HG03378 (cell line): ENCODE measurements at regions not wholly inside any gene's neighbourhood (a gene's known extent, or its start where the extent isn't known, plus 50 kb on each side); places are given as distances from the start of the nearest gene placed in this dataset.
A peak's percentile ranks its signal among the peaks of the same experiment; 100 is the strongest.

Source experiments
- ATAC-seq: cut with Tn5 transposase; IDR thresholded peaks from one replicate; pipeline ENCODE4 v1.9.1; 2021; ENCODE audit warnings: mild to moderate bottlenecking, moderate library complexity; ENCODE audit not compliant: unreplicated experiment

DNA sequence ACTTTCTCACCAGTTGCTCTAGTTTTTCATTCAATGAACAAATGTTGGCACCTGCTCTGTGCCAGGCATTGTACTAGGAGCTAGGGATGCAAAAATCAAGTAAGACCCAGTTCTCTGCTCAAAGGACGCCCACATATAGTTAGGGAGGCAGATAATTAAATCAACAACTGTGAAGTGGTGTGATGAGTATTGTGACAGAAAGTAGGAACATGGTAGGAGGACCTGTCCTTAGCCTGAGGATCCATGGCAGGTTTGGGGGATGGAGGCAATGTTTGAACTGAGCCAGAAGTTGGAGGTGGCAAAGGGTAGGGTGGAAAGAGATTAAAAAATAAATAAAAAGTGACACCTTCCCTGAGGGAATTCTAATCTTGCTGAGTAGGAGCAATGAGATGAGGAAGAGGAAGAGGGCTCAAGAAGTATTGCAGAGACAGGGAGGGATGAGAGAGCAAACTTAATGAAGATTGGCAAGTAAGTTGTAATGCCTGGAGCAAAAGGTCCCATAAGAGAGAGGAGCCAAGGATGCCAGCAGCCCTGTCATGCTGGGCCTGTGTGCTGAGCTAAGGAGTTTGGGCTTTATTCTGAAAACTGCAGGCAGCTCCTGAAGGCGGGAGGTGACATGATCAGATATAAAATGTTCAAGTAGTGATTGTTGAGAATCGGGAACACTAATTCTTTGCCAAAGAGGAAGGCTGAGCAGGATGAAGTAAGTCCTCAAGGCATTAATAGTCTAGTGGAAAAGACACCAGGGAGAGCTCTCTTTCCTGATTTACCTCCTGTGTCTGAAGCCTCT lies 184.3 kb upstream of the PPP2R3A start:
- ATAC-seq, result no peak

DNA sequence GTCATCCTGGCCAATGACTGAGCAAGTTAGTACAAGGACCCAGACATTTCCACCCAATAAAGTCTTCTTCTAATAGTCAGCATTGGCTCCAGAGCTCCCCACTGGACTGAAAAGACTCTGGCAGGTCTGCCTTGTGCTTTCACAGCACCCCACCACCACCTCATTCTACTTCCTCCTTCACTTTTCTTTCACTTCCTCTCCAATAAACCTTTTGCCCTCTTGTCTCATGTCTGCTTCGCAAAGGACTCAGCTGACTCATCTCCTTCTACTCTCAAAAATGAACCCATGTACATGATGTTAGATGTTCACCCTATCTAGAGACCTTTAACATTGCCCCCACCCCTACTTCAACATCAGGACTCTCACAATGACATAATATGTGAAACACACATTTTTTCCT lies 181.0 kb upstream of the PPP2R3A start:
- ATAC-seq, result peak; percentile 90

DNA sequence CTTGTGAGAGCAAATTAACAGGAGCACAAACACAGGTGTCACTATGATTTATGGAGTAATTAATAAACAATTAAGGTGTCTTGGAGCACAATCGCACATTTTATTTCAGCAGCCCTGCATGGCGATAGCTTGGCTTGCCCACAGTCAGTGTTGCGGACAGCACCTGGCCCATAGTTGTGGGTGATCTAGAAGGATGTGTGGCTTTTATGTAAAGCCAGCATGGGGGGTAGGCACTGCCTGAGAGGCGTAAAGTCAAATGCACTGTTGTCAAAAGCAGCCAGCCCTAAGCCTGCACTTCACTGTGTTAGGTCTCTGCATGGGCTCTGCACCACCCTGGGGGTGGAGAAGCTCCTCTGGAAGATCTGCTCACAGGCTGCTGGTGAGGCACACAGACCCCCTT lies 177.4 kb upstream of the PPP2R3A start:
- no peak for ATAC-seq

- no peak for ATAC-seq
These were observed 176.6 kb upstream of the PPP2R3A start for GRCh38 chr3:135788978-135789377.

- no peak for ATAC-seq
These were observed 173.4 kb upstream of the PPP2R3A start for GRCh38 chr3:135792174-135792573.

GRCh38 chr3:135792858-135793475 lies 172.6 kb upstream of the PPP2R3A start:
- no peak for ATAC-seq

DNA sequence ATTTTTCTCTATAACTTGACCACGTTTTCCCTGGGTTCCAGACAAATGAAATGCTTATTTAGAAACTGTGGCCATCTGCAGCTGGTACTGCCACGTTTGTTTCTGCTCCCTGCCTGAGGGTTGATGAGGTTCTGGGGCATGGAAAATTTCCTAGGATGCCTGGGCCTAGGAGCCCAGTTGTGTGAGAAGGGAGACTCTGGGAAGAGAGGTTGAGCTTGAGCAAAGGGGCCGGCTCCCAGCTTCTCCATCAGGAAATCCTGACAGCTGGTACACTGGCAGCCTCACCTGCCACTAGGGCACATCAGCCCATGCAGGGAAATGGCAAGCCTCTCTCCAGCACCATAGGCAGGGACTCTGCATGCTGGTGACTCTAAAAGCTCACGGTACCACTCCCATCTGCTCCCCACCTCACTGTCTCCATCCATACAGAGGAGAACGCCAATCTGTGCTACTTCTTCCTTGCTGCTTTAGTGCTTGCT lies 165.4 kb upstream of the PPP2R3A start:
- ATAC-seq, result no peak

- no peak for ATAC-seq
These were observed 164.5 kb upstream of the PPP2R3A start for GRCh38 chr3:135801018-135801417.

GRCh38 chr3:135802171-135802570 lies 163.4 kb upstream of the PPP2R3A start:
- no peak for ATAC-seq

DNA sequence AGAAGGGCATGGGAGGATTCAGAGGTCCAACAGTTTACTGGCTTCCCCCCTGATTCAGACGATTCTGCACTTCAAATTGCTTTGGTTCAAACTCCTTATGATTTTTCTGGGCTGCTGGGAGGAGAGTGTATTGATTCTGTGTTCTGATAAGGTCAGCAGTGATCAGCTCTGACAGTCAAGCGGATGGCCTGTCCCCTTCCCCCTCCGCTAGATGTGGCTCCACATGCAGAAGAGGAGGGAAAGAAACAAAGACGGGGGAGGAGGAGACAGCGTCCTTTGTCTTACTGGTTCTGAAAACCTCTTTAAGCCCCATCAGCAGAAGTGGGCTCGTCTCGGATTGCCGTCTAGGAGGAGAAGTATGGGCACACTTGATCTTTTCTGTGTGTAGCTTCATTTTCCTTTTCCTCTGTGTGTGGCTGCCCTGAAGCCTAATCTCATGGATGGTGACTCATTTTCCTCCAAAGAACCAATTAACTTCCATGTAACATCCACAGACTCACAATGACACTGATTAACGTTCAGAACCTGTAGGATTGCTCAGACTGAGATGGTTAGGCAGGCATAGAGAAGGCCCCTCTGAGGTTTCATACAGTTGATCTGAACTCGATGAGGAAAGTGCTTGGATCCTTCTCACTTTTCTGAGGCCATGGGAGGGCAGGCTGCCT lies 162.4 kb upstream of the PPP2R3A start:
- no peak for ATAC-seq

GRCh38 chr3:135805752-135806151 lies 159.8 kb upstream of the PPP2R3A start:
- ATAC-seq, result no peak

DNA sequence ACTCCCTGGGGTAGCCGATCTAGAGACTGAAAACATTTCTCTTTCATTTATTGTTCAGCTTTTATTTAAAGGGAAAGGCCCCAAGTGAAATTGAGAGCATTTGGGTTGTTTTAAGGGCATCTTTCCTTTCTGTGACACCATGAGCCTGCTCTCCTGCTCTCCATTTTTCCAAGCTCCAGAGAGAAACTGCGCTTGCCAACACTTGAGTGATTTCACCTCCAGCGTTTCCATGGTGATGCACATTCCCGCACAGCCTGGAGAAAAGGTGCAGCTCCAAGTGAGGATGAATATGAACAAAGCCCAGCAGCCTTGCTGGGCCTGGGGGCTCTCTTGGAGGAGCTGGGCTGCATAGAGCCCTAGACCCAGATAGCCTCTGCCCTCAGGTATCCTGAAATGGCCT lies 159.2 kb upstream of the PPP2R3A start:
- no peak for ATAC-seq

DNA sequence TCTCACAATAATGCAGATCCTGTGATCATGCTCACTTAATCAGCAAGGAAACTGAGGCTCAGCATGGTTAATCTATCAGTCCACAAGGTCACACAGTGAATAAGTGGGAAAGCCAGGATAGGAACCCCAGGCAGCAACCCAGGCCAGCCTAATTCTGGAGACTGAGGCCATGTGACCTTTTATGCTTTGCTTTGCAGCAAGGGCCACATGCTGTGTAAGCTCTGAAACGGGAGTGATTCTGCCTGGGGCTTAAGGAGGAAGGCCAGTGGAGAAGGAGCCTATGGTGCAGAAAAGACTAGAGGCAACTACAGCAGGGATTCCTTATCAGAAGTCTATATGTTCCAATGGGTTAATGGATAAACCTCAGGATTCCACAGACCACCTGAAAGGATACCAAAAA lies 157.6 kb upstream of the PPP2R3A start:
- no peak for ATAC-seq

DNA sequence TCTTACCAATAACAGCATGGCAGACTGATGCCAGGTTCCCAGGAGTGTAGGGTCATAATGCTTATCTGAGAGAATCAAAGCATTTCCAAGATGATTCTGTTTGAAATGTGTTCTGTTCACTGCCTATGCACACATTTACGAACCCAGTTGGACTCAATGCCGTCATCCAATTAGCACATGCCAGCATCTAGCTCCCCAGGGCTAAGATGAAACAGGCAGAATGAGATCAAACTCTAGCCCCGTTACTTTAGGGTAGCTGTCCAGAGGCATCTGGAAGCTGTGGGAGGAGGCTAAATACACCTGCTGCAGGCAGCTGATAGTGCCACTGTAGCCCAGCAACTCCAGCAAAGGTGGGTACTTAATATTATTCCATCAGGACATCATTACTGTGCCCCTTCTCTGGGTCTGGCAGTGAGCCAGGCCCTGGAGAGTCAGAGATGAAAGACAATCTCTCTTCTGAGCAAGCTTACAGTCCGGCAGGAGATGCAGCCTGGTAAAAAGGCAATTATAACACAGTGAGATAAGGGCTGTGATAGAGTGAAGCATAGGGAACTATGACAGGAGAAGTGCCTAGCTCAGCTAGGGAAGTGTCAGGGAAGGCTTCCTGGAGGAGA lies 156.4 kb upstream of the PPP2R3A start:
- ATAC-seq, result no peak

- ATAC-seq, result no peak
These were observed 153.9 kb upstream of the PPP2R3A start for GRCh38 chr3:135811651-135812050.

GRCh38 chr3:135812057-135812456 lies 153.5 kb upstream of the PPP2R3A start:
- ATAC-seq, result no peak

DNA sequence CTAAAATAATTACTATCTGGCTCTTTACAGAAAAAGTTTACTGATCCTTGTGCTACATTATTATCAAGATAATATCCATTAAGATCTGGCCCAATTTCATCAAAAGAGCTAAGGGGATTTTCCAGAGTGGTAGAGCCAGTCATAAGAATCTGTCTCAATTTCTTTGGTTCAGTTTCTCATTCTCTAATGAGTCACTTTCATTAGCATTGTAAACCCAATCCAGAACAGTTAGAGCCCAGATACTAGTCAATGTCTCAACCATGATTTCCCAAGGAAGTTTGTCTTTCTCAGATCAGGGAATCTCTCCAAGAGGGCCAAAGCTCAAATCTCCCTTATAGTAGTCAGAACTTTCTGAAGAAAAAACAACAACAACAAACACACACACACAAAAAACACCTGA lies 131.1 kb upstream of the PPP2R3A start:
- no peak for ATAC-seq

- ATAC-seq, result no peak
These were observed 127.4 kb upstream of the PPP2R3A start for GRCh38 chr3:135837977-135838631.

DNA sequence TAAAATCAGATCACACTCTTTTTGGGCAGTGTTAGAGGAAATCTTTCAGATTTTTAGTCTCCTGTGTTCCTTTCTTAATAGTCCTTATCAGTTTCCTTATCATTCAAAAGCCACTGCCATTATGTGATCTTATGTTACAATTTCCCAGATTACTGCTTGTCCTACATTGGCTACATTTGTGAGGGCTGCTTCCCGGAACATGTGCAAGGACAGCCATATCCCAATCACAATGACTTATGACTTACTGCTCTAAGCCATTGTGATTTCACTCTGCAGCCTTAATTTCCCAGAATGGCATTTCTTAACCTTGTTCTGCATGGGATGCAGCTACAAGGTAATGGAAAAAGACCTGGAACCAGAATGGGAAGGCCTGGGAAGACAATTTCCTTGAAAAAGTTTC lies 125.1 kb upstream of the PPP2R3A start:
- no peak for ATAC-seq

- no peak for ATAC-seq
These were observed 121.1 kb upstream of the PPP2R3A start for GRCh38 chr3:135844386-135844785.

DNA sequence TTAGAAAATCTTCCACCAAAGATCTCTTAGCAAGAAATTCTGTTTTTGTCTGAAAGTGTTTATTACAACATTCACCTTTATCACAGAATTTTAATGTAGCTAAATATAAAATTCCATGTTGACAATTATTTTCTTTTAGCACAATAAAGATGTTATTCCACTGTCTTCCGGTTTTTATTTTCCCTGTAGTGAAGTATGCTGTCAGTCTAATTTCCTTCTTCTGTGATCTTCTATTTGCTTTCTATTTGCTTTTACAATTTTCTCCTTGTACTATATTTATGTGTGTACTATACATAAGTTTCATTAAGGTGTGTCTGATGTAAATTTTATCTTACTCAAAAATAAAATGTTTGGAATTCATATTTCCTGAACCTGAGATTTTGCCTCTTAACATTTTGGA lies 117.5 kb upstream of the PPP2R3A start:
- no peak for ATAC-seq
